NAMALWA (cell line): ENCODE measurements at regions not wholly inside any gene's neighbourhood (a gene's known extent, or its start where the extent isn't known, plus 50 kb on each side); places are given as distances from the start of the nearest gene placed in this dataset.
"Not testable (repeated sequence)": the region's sequence is repeated elsewhere in the genome, so short reads cannot be mapped to it uniquely, and the experiment has no call there.

Experiments used
- DNase-seq: peaks from one replicate; pipeline ENCODE4 v3.0.0-alpha.2; 2015; ENCODE audit warnings: low spot score

DNA sequence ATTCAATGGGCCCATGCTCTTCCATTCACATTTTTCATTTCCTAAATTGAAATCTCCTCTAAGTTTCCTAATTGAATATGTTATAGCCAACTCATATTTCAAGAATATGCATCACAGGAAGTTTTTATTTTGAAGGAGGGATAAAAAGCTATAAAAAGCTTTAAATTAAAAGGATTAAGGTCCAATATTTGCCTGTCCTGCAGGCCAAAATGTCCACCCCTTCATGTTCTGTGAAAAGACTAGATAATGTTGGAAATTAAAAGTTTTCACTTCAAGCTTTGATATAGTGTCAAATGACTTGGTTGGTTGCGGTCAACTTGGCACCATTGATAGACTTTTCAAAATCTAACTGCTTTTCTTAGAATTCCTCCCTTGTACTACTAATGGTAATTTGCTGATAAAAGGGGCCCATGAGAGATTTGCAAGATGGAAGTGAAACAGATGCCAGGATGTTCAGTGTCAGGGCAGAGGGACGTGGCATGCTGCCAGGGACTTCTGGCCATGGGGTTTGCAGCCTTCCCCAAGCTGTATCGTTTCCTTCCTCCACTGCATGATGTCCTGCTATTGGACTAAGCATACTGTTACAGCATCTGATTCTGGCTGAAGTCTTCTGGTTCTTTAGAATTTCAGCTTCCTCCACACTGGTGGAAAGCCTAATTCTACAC lies 547.3 kb upstream of the MIR17HG start:
- no peak for DNase-seq

DNA sequence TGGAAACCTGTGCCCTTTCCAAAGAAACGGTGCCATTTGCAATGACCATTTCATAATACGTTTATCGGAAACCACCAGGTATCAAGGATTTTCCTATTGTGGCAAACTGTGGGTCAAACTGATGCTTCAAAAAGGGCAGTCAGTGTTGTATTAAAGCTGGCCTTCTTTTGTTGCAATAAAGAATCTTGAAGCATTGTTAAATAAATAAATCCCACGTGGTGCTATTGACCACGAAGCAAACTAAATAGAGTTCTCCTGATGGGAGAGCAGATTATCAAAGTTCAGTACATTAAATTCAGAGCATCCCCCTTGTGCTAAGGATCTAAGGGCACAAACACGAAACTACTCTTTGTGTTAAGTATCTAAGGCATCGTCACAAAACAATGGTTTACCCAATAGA lies 545.9 kb upstream of the MIR17HG start:
- DNase-seq, result no peak

DNA sequence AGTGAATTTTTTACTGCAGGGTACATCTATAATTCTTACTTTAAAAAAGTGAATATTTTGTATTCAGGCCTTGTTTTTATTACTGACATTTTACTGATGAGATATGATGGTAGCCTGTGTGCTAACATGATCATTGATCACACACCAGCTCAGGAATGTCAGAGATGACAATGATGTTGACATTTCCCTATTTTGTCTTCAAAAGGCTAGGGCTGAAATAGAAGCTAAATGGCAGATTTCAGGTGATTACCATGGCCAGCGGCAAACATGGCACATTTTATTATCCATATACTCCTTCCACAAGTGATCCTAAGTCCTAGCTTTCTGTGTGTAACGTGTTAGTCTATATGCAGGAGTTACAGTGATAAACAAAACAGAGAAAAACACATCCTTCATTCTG lies 544.3 kb upstream of the MIR17HG start:
- no peak for DNase-seq

DNA sequence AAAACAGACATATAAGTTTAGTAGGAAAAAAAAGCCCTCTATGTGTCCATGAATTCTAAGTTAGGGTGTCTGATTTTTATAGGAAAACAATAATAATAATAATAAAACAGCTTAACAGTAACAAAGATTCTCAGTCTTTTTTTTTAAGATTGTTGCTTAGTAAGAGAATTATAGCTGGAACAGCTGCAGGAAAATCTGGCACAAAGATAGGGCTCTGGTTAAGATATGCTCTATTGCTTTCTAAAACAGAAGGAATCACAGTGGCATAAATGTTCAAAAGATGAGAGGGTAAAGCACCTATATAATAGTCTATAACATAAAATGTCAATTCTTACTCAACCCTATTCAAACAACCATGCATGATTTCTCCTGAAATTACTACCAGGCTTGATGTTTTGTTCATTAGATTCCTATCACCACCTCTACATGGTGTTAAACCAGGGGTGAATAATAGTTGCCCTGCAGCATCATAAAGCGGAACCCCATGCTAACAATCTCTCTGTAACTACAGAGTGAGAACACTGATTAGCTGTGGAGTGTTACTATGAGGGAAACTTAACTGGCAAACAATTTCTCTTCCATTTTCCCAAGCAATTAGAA lies 541.4 kb upstream of the MIR17HG start:
- DNase-seq, result no peak

DNA sequence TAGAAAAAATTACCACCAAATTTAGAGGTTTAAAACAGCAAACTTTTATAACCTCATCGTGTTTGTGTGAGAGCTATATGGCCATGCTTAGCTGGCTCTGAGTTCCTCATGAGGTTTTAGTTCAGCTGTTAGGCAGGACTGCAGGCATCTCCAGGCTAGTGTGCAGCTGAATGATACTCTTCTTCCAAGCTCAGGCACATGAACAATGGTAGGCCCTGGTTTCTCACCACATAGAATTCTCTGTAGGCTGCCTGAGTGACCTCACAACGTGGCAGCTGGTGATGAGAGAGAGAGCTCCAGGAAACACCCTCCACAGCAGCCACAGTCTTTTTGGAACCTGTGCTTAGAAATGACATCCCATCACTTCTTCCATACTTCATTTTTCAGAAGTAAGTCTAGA lies 540.6 kb upstream of the MIR17HG start:
- no peak for DNase-seq

DNA sequence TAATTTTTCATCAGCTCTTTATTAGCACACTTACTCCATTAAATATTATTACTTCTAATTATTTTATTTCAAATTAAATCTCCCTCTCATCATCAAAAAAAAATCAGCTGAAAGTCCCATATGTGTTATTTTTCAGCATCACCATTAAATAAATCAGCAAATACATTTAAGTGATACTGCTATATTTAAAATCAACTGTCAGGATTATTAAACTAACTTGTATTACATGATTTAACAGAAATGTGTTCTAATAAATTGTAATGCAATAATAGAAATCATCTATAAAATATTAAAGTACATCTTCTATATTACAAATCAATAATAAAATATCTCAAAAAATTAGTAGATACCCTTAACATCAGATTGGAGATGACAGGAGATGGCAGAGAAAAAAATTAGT lies 538.6 kb upstream of the MIR17HG start:
- no peak for DNase-seq

DNA sequence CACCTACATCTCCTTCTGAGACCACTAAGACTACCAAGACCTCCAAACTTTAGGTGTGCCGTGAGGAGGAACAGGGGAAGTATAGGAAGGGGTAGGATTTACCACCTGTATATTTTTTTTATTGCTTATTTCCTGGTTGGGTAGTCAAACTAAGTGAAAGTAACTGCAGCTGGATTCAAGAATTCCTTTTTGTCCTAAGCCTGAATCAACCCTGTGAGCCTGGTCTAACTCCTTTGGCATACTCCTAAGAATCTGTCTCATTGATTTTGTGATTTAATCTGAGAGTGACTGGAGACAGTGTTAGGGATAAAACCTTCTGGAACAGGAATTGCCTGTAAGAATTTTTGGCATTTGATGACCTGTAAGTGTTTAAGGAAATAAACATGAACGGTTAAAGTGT lies 523.5 kb upstream of the MIR17HG start:
- DNase-seq, result no peak

DNA sequence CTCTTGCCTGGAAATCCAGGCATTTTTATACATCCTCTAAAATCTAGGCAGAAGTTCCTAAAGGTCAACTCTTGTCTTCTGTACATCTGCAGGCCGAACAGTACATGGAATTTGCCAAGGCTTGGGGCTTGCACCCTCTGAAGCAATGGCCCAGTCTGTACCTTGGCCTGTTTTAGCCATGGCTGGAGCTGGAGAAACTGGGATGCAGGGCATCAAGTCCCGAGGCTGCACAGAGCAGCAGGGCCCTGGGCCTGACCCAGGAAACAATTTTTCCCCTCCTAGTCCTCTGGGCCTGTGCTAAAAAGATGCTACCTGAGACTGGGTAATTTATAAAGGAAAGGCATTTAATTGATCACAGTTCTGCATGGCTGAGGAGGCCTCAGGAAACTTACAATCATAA lies 520.8 kb upstream of the MIR17HG start:
- DNase-seq, result no peak

DNA sequence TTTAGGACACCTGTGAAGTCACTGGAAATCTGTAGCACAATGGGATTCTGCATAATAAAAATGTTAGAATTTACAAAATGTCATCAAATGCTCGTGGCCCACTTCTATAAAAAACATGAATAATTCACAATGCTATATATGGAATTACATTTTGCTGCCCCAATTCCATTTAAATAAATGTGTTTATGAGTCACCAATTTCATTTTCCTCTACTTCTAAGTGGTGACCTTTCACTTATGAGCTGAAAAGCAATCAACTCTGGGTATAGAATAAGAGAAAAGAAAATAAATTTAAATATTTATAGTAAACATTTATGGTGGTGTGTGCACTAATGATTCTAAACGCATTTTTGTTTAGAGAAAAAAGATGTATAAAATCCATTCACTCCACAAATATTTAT lies 516.7 kb upstream of the MIR17HG start:
- no peak for DNase-seq

DNA sequence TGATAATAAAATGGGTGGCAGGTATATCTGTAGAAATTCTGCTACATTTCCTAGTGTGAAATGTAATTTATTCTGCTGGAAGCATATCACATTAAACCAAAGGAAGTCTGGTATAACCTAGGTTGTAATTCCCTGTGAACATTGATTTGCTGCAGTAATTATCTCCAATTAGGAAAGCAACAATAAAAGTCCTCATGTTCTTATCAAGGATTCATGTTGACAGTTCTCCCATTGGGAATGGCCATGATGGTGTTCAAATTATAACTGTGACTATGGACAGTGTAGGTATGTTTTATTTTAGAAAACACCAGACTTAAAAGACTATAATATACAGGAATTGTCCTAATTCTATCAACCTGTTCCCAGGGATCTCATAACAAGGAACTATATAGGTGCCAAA lies 513.5 kb upstream of the MIR17HG start:
- DNase-seq, result no peak

DNA sequence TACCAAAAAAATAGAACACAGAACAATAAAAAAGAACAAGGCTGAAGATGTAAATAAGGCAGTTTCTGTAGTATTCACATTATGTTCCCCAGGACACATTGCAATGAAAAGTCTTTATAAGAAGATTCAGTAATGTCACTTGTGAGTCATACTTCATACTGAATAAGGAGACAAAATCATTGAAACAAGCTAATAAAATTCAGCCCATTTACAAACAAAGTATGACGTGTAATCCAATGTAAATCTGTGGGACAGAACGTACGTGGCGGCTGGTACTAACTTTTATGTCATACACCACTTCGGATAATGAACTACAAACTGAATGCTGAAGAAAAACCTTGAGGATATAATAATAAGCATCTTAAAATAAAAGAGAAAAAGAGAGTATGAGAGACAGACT lies 512.8 kb upstream of the MIR17HG start:
- DNase-seq, result no peak

DNA sequence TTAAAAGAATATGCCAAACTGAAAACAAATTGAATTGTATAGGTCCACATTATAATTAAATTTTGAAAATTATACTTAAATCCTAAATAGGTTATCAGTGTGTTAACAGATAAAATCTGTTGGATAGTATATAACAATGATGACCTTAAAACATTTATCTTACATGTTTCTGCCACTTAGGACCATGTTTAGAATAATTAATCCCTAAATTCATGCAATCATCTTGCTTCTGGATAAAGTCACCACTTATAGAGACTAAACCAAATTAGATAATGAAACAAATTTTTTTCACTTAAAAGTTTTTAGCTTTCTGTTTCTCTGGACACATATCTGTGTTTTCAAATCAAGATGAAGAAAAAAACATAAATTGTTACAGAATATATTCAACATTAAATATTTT lies 511.7 kb upstream of the MIR17HG start:
- no peak for DNase-seq

DNA sequence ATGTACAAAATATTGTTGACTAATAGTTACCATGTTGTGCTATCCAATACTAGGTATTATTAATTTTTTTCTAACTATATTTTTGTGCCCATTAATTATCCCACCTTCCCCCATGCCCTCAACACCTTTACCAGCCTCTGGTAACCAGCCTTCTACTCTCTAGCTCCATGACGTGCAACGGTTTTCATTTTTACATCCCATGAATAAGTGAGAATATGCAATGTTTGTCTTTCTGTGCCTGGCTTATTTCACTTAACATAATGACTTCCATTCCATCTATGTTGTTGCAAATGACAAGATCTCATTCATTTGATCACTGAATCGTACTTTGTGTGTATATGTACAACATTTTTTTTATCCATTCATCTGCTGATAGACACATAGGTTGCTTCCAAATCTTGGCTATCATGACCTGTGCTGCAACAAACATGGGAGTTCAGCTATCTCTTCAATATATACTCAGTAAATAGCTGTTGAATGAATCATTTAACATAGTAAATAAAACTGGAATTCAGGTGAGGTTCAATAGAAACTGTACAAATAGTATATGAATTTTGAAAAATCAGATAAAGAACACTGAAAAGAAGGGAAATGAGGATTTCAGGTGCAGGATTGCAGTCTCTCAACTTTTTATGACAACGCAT lies 509.0 kb upstream of the MIR17HG start:
- DNase-seq, result no peak

DNA sequence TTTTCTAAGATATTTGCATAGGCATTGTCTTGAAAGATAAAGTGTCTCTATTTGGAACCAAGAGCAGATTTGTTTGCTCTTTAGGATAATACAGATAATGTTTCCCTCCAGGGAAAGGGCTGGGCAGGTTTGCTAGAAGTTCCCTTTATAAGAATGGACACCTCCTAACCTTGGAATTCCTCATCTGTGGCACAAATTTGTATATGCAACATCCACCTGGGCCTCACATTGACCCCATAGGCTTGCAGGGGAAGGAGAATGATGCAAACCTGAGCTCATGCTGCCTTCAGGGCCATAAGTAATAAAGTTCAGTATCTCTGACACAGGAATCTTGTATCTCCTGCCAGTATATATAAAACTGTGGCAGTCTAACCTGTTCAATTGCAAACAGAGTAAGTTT lies 508.4 kb upstream of the MIR17HG start:
- DNase-seq, result no peak

DNA sequence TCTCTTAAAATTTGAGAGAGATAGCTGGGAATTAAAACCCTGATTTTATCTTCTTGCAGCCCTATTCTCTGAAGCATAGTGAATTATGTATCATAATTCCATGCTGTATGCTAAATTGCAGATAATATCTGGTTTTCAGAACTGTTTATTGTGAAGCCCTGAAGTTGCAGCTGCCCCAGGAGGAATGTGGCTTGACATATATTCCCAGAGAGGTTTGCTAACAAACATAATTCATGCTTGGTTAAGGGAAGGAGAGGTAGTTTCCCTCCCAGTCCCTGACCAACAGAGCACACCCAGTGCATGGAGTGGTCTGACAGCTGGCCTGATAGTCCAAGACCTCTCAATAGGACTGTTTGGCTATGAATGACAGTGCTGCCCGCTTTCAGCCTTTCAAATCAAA lies 500.6 kb upstream of the MIR17HG start:
- no peak for DNase-seq

DNA sequence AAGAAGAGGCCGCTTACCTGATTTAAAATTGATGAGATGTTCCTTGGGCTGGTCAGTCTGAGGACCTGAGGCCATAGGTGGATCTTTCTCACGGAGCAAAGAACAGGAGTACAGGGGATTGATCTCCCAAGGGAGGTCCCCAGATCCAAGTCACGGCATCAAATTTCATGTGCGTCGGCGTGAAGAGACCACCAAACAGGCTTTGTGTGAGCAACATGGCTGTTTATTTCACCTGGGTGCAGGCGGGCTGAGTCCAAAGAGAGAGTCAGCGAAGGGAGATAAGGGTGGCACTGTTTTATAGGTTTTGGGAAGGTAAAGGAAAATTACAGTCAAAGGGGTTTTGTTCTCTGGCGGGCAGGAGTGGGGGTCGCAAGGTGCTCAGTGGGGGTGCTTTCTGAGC lies 493.8 kb upstream of the MIR17HG start:
- not testable (repeated sequence) for DNase-seq

DNA sequence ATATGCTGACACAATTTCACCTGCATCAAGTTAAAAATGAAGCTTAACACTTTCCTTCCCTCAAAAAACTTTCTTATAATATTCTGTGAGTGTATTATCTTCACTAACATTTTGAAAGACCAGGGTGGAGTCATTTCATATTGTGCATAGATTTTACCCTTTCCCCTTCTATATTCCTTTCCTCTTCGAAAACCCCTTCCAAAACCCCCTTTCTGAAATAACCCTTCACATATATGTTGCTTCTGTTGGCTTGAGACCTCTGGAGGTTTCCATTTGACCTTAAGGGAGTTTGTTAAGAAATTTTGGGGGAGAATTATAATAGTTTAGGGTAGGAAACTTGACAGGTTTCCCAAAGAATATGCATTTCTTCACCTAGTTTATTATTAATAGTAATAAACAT lies 489.6 kb upstream of the MIR17HG start:
- no peak for DNase-seq

DNA sequence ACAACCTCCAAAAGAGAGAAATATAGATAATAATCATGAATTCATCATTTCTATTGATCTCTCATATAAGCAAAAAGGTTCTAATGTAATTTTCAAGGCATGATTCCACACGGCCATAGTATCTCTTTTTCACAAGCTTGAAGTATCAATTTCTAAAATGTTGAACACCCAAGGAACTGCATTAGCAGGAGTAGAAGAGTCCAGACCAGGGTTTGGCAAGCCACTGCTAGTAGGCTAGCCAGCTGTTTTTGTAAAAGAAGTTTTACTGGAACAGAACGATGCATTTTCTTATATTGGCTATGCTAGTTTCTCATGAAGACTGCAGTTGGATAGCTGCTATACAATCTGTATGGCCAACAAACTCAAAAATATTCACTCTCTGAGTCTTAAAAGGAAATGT lies 481.5 kb upstream of the MIR17HG start:
- no peak for DNase-seq

DNA sequence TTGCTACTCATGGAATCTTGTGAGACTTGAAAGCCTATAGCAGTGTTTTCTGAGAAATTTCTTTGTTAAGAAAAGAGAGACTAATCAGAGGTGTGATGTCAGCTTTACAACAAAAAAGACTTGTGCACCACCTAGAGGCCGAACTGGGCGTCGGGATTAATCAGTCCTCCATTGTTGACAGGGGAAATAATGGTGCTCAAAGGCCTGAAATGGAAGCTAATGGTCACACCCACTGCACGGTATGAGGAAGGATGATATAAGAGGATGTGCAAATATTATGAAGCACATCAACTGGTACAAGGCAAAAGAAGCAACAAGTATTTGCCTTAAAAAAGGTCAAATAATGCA lies 480.2 kb upstream of the MIR17HG start:
- DNase-seq, result peak; percentile 92

DNA sequence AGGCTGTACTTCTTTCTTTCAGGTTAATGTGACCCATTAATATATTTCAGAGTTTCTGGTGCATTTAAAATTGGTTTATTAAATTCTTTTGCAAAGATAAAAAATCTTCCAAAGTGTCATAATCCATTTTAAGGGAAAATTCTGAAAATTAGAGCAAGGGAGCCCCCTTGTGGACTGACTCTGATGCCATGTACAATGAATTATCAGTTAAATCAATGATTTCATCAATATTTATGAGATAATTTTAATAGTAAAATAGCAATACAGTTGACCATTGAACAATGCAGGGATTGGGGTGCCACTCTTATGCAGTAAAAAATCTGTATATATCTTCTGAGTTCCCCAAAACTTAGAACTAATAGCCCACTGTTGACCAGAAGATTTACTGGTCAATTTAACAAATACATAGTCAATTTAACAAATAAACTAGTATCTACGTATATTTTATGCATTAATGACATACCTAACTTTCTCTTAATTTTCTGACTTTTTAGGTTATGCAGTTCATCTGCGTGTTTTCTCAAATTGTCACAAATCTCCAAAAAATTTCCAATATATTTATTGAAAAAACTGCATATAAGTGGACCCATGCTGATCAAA lies 479.1 kb upstream of the MIR17HG start:
- peak; percentile 61 for DNase-seq

DNA sequence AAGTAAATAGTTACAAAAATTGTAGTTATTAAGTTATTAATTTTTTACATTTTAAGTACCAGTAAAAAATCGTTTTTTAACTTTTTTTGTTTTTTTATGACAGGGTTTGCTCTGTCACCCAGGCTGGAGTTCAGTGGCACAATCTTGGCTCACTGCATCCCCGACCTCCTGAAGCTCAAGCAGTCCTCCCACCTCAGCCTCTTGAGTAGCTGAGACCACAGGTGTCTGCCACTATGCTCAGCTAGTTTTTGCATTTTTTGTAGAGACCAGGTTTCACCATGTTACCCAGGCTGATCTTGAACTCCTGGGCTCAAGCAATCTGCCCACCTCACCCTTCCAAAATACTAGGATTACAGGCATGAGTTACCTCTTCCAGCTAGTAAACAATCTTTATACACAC lies 477.9 kb upstream of the MIR17HG start:
- no peak for DNase-seq

DNA sequence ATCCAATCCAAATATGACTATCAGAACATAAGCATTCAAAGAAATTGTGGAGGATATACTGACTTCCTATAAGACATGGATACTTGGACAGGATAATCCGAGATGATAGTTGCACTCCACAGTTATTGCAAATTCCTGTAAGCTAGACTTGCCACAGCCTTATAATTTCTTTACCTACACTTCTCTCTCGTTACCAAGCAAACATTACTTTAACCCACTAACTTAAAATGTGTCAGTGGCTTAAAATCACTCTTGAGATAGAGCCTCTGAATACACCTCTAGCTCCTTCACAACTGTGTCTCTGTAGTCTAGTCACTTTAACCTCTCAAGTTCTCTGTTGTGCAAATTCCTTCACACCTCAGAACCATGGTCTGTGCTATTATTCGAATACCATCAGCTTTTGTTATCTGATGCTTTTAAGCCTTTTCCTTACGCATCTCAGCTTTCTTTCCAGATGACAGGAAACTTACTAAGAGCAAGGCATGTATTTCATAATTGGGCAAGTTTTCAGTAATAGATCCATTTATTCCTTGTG lies 474.9 kb upstream of the MIR17HG start:
- DNase-seq, result no peak

DNA sequence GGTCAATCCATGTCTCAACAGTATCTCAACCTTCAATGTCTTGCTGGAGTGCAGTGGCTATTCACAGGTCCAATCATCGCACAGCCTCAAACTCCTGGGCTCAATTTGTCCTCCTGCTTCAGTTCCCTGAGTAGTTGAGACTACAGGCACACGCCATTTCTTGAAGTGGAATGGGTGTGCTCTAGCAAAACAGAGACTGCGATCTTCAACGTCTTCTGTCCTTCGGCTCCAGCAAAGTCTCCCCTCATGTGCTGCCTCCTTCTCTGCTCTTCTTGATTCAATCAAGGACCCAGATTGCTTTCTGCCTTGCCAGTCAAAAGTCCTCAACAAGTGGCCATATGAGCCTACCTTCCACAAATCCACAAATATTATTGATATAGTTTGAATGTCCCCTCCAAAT lies 466.7 kb upstream of the MIR17HG start:
- no peak for DNase-seq
